GM12878 (cell line): ENCODE measurements at regions not wholly inside any gene's neighbourhood (a gene's known extent, or its start where the extent isn't known, plus 50 kb on each side); places are given as distances from the start of the nearest gene placed in this dataset.

ENCODE experiments used
- ATAC-seq: fragments of 200-7000 bp; cut with Tn5 transposase; 3 replicates; pipeline ENCODE4 v1.9.1; 2020; ENCODE audit warnings: mild to moderate bottlenecking, moderate library complexity
- BruUV-seq: library from RNA; stranded (reverse); fragments of 400-500 nt; replicated peaks from 2 replicates; lab custom pipeline; 2021; lab: Mats Ljungman, UMichigan
- CTCF ChIA-PET: fragments of 300-600 bp; sonication (Branson Sonifier 250); formaldehyde crosslinking; extraction: SDS; loops from one replicate; lab custom pipeline; 2021; ENCODE audit warnings: inconsistent platforms; lab: Yijun Ruan, JAX
- POLR2A ChIA-PET: fragments of 350-600 bp; formaldehyde crosslinking; extraction: SDS; loops from one replicate; lab custom pipeline; 2021; ENCODE audit warnings: inconsistent platforms; lab: Charles Lee
- RAD21 ChIA-PET: fragments of 300-600 bp; sonication (Branson Sonifier 250); formaldehyde crosslinking; loops from one replicate; lab custom pipeline; 2023; ENCODE audit warnings: antibody characterized with exemption; ENCODE audit not compliant: unreplicated experiment; lab: Charles Lee
- SMC1A ChIA-PET: fragments of 300-600 bp; sonication (Branson Sonifier 250); formaldehyde crosslinking; loops from one replicate; lab custom pipeline; 2023; ENCODE audit not compliant: unreplicated experiment, uncharacterized antibody; lab: Charles Lee
- DNase-seq: peaks from one replicate; pipeline ENCODE4 v3.0.0-alpha.2; 2011; ENCODE audit warnings: low read depth, low spot score
- FAIRE-seq: peaks from 3 replicates; lab custom pipeline; 2011; peaks lifted over from hg19 to GRCh38; lab: Jason Lieb, UNC
- H2AFZ ChIP-seq: 2 replicates; pipeline ENCODE4 v1.6.0; 2011; ENCODE audit warnings: low read depth, low read length, control low read depth; ENCODE audit not compliant: control insufficient read depth
- H3K27ac ChIP-seq: 2 replicates; pipeline ENCODE4 v1.5.1; 2011; ENCODE audit warnings: control low read depth; ENCODE audit not compliant: control insufficient read depth, insufficient read depth
- H3K27me3 ChIP-seq, 2 experiments: replicated peaks in 1 of 2; 2 replicates each; pipeline versions ENCODE4 v1.6.0 to v1.6.1; 2011; ENCODE audit warnings: low read length in 1 of 2; ENCODE audit not compliant: control insufficient read depth in 2 of 2, insufficient read depth in 2 of 2
- H3K36me3 ChIP-seq, 2 experiments: 2 replicates each; pipeline ENCODE4 v1.5.1; 2011; ENCODE audit warnings: low read length in 1 of 2; ENCODE audit not compliant: control insufficient read depth in 2 of 2, insufficient read depth in 2 of 2
- H3K4me1 ChIP-seq: 2 replicates; pipeline ENCODE4 v1.6.1; 2011; ENCODE audit warnings: mild to moderate bottlenecking, low read length, moderate library complexity, mixed read lengths; ENCODE audit not compliant: control insufficient read depth, insufficient read depth
- H3K4me2 ChIP-seq: 2 replicates; pipeline ENCODE4 v1.6.0; 2011; ENCODE audit warnings: control low read depth; ENCODE audit not compliant: control insufficient read depth, insufficient read depth
- H3K4me3 ChIP-seq: fragments of 200-600 bp; sonication (generic); 2 replicates; pipeline ENCODE4 v1.5.1; 2016
- H3K79me2 ChIP-seq: 2 replicates; pipeline ENCODE4 v1.6.0; 2011; ENCODE audit warnings: low read length; ENCODE audit not compliant: control insufficient read depth, insufficient read depth
- H3K9ac ChIP-seq: 2 replicates; pipeline ENCODE4 v1.8.0; 2011; ENCODE audit warnings: low read length, control low read depth, mixed read lengths; ENCODE audit not compliant: control insufficient read depth, insufficient read depth
- H3K9me3 ChIP-seq: replicated peaks from 3 replicates; pipeline ENCODE4 v1.5.1; 2011; ENCODE audit warnings: mild to moderate bottlenecking, low read length; ENCODE audit not compliant: control insufficient read depth, insufficient read depth
- H4K20me1 ChIP-seq: 2 replicates; pipeline ENCODE4 v1.6.0; 2011; ENCODE audit not compliant: control insufficient read depth, insufficient read depth
- CBFB ChIP-seq: IDR thresholded peaks from 2 replicates; pipeline ENCODE4 v1.6.1; 2016; ENCODE audit warnings: antibody characterized with exemption, low read depth
- CBX5 ChIP-seq: sonication (generic); IDR thresholded peaks from 2 replicates; pipeline ENCODE4 v1.6.1; 2016; ENCODE audit warnings: low read depth, moderate library complexity, mild to moderate bottlenecking, inconsistent platforms
- EP300 ChIP-seq, 2 experiments: fragments of 150-350 bp in 1 of 2; IDR thresholded peaks; 2 replicates each; pipeline ENCODE4 v1.6.1; 2011 to 2012; ENCODE audit warnings: low read depth in 2 of 2, low read length in 2 of 2, borderline replicate concordance in 1 of 2, improper control_type of control experiment in 1 of 2, inconsistent platforms in 1 of 2; ENCODE audit not compliant: control insufficient read depth in 1 of 2
- IKZF1 ChIP-seq: fragments of 450-650 bp; conservative IDR thresholded peaks from 2 replicates; pipeline ENCODE4 v1.6.1; 2017; ENCODE audit warnings: antibody characterized with exemption, mild to moderate bottlenecking
- JUND ChIP-seq: IDR thresholded peaks from 2 replicates; pipeline ENCODE4 v1.6.1; 2012; ENCODE audit warnings: low read depth, mild to moderate bottlenecking, low read length, improper control_type of control experiment, moderate library complexity
- NFIC ChIP-seq: IDR thresholded peaks from 2 replicates; pipeline ENCODE4 v1.6.1; 2012; ENCODE audit warnings: low read depth, mild to moderate bottlenecking, inconsistent platforms, low read length, moderate library complexity
- PRDM15 ChIP-seq: fragments of 450-650 bp; formaldehyde crosslinking; IDR thresholded peaks from 2 replicates; pipeline ENCODE4 v1.4.0; 2020; ENCODE audit warnings: mild to moderate bottlenecking, moderate library complexity
- REST ChIP-seq: IDR thresholded peaks from 2 replicates; pipeline ENCODE4 v1.6.1; 2012; ENCODE audit warnings: mild to moderate bottlenecking, low read depth, low read length
- SREBF2 ChIP-seq: IDR thresholded peaks from 2 replicates; pipeline ENCODE4 v1.6.1; 2012; ENCODE audit warnings: mild to moderate bottlenecking, low read length
- STAT3 ChIP-seq: IDR thresholded peaks from 2 replicates; pipeline ENCODE4 v1.6.1; 2011; ENCODE audit warnings: low read depth, low read length, improper control_type of control experiment
- SUPT20H ChIP-seq: IDR thresholded peaks from 2 replicates; pipeline ENCODE4 v1.6.1; 2011; ENCODE audit warnings: low read depth, mild to moderate bottlenecking, low read length, moderate library complexity, borderline replicate concordance; ENCODE audit not compliant: control insufficient read depth
- SUZ12 ChIP-seq: fragments of 200-600 bp; sonication (generic); IDR thresholded peaks from one replicate; pipeline ENCODE4 v1.6.1; 2018; ENCODE audit warnings: antibody characterized with exemption, mild to moderate bottlenecking; ENCODE audit not compliant: unreplicated experiment
- TCF3 ChIP-seq: IDR thresholded peaks from 2 replicates; pipeline ENCODE4 v1.6.1; 2012; ENCODE audit warnings: low read depth, mild to moderate bottlenecking, low read length, borderline replicate concordance; ENCODE audit not compliant: insufficient read depth
- WGBS: methylation state at CpG from one replicate; pipeline ENCODE4 v1.1.6; 2016; ENCODE audit warnings: low lambda C conversion rate; ENCODE audit not compliant: insufficient replicate concordance, insufficient coverage; ENCODE audit errors: missing lambda C conversion rate; 5-methylcytosine and 5-hydroxymethylcytosine counted together
- in situ Hi-C: fragments of 300-500 bp; cut with MboI; formaldehyde crosslinking; loops from 9 replicates; pipeline ENCODE4 v1.14.3; 2018; ENCODE audit warnings: mixed read lengths
- intact Hi-C: fragments of 100-400 bp; cut with micrococcal nuclease; formaldehyde crosslinking; loops from one replicate; pipeline ENCODE4 v1.14.2; 2022; ENCODE audit not compliant: unreplicated experiment

GRCh38 chr12:84644908-84645307 lies 267.7 kb downstream of the SLC6A15 start:
- H3K9ac ChIP-seq, result no peak overlapping the region
- H3K4me3 ChIP-seq, result no peak overlapping the region
- H3K27ac ChIP-seq, result no peak overlapping the region
- in situ Hi-C loops, result no loop called here
- H2AFZ ChIP-seq, result no peak overlapping the region
- RAD21 ChIA-PET, result no interaction called here
- H3K4me1 ChIP-seq, result no peaks in the 10 kb centered on the region
- DNase-seq (no peak), ATAC-seq (no peak), FAIRE-seq (no peak)
- no peaks in the 10 kb centered on the region for H3K79me2 ChIP-seq
- H3K9me3 ChIP-seq, result no peaks in the 10 kb centered on the region
- SMC1A ChIA-PET, result interaction anchor here (0.6 kb wide), 1 partner anchor 180 kb away, joined by 3 read pairs; no protein-coding TSS in a partner anchor
- no peaks in the 10 kb centered on the region for H3K36me3 ChIP-seq
- no peak overlapping the region for H3K4me2 ChIP-seq
- BruUV-seq, result no TSS peak
- no peaks in the 10 kb centered on the region for H4K20me1 ChIP-seq
- CTCF ChIA-PET, result interaction anchor here (1.2 kb wide), 1 partner anchor 24 kb away, joined by 3 read pairs; no protein-coding TSS in a partner anchor
- WGBS, result 45% methylated on average over 2 of the region's 2 CpGs
- POLR2A ChIA-PET, result no interaction called here
- intact Hi-C loops, result no loop called here
- H3K27me3 ChIP-seq, result no peaks in the 10 kb centered on the region
- no peak for TF ChIP-seq NFIC
- no peak for TF ChIP-seq IKZF1
- no peak for TF ChIP-seq TCF3
- TF ChIP-seq SREBF2, result no peak
- TF ChIP-seq CBFB, result no peak
- no peak for TF ChIP-seq STAT3
- no peak for TF ChIP-seq JUND
- no peak for TF ChIP-seq SUZ12
- TF ChIP-seq CBX5, result no peak
- no peak for TF ChIP-seq EP300 (IDR thresholded peaks at IDR 0.05; ENCODE audit: borderline replicate concordance in 1 of 2, control insufficient read depth in 1 of 2, low read depth in 2 of 2, low read length in 2 of 2)
- TF ChIP-seq REST, result no peak
- no peak for TF ChIP-seq SUPT20H
- no peak for TF ChIP-seq PRDM15 (CRISPR knock-in tag)
